ENCODE measurements at regions not wholly inside any gene's neighbourhood (a gene's known extent, or its start where the extent isn't known, plus 50 kb on each side); places are given as distances from the start of the nearest gene placed in this dataset.

DNA sequence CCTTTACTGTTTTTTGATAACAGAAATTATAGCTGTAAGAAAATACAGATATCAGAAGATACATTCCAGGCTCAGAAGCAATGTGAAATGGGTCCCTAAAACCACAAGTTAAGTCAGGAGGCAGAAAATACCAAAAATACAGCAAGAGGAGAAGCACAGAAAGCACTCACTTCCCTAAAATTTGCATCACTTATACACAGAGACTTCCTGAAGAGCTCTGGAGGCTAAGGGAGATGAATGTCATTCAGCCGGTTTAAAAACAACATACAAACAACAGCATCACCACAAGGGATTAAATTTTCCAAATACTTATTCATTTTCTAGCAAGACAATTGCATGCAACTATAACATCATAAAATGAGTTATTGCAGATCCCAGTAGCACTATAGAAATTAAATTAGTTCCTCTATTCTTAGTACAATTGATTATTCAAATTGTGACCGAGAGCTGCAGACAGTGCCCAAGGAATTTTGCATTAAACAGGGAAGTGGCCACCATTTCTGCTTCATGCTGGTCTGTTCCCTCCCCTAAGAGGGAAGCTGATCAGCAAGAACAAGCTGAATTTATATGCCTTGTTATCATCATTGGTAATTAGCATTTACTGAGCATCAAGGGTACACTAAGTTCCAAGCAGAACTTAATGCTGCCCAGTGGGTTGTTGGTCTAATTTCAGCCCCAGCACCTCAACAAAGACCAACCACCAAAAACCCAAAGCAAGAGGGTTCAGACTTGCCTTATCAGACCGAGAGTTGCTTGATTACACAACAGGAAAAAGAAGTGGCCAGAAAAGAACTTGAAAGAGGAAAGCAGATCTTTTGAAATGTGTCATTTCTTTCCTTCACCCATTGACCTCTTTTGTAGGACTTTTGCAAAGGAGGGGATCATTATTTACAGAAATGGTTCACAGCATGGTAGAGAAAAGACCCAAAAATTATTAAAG is 140.7 kb downstream of the KCTD12 start:
- DNase-seq: no peak

DNA sequence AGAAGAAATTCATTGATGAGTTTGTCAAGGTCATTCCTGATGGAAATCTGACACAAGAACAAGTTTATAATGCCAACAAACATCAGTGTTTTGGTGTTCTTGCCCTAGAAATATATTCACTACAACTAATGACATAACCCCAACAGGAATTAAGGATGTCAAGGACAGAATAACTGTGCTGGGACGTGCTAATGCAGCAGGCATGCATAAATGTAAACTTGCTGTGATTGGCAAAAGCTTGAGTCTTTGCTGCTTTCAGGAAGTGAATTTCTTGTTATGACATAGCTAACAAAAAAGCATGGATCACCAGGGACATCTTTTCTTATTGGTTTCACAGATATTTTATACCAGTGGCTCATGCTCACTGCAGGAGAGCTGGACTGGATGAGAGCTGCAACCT is 144.6 kb downstream of the KCTD12 start:
- DNase-seq: no peak

DNA sequence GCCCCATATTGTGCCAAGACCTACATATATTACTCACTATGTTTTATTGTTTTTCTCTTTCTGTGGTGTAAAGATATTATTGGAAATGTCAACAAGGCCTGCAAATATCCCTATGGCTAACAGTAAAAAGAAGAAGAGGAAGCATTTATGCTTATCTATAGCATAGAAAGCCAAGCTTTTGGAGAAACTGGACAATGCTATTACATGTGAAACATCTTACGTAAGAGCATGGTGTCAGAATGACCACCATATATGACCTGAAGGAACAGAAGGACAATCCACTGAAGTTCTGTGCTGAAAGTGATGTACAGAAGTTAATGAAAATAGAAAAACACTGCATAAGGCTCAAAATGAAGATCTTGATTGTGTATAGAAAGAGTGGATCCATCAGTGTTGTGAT is 145.2 kb downstream of the KCTD12 start:
- DNase-seq: no peak

DNA sequence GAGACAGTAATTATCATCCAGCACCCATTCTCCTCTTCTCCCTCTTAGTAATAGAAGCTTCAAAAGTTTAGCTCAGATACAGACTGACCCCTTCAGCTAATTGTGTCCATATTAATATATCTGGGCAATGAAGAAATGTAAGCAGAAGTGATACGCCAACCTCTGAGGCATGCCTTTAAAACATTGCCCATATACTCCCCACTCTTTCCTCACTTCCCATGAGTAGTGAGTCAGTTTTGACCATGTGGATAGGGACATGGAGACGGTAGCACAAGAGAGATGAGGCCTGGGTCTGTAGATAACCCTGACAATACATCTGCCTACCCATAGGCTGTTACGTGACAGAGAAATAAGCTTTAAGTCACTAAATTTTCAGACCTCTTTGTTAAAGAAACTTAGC is 147.6 kb downstream of the KCTD12 start:
- no peak for DNase-seq

DNA sequence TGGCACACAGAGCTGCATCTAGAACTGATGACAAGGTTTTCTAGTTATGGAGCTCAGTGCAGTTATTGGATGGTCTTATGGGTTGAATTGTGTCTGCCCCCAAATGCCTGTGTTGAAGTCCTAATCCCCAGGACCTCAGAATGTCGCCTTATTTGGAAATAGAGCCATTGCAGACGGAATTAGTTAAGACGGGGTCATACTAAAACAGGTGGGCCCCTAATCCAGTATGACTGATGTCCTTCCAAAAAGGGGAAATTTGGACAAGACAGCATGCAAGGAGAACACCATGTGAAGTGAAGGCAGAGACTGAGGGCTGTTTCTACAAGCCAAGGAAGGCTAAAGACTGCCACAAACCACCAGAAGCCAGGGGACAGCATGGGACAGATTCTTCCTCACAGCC is 148.7 kb downstream of the KCTD12 start:
- no peak for DNase-seq

DNA sequence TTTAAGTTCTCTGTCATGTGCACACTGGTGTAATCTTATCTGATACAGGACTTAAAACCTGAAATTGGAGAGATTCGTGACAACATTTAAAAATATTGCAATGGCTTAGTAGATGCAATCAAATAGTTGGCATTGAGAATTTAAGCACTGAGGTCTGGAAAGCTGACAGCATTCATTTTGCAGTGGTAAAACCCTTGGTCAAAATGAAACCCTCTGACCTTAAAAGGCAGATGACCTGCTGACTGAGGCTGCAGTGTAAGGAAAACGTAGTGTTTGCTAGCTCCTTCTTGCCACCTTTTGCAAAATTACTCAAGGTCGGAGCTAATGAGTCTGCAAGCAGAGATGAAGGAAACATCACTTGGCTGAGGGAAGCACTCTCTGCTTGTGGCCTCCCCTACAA is 150.6 kb downstream of the KCTD12 start:
- DNase-seq: no peak

DNA sequence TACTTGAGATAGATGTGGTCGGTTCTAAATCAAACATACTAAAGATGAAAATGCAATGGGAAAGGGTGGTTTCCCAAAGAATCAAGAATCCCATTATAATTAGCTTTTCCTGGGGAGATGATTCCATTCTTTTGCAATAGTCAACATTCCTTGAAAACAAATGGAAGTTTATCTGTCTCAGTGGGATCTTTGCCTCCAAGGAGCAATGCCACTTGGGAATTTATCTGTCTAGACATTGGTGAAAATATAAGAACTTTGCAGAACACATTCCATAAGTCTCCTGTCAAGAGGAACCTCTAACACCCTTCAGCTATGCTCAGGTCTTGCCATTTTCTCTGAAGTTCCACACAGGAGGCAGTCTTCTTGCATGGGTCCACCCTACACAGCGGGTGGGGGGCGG is 152.5 kb downstream of the KCTD12 start:
- DNase-seq: no peak

DNA sequence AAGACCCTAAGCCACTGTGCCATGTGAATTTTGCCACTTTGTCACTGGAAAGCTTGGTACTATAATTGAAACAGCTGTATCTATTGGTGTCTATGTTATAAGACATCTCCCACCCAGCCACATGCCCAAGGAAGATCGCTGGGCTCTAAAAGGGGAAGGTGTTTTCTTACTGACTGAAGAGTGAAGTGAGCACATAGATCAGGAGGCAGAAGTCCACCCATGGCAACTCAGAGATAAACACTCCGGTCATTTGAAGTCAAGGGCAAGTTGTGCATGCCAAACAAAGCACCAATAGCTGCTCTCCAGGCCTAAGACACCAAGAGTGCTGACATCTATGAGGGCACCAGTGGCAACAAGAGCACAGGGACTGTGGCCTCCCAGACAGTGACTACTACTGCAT is 153.8 kb downstream of the KCTD12 start:
- no peak for DNase-seq

DNA sequence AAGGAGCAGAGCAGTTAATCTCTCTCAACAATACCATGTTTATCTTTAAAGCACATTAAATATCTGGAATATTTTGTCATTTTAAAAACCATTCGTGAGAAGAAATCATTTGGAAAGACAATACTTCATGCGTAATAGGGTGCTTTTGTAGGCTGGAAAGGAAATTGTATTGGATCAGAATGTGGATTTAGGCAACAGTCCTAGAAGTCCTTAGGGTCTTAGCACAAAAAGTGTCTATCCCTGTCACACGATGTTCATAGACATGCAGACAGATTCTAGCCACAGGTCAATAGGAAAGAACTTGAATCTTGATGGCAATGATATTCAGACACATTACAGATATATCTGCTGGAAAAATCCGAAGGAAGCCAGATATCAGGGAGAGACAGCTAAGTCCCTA is 156.0 kb downstream of the KCTD12 start:
- DNase-seq: no peak

DNA sequence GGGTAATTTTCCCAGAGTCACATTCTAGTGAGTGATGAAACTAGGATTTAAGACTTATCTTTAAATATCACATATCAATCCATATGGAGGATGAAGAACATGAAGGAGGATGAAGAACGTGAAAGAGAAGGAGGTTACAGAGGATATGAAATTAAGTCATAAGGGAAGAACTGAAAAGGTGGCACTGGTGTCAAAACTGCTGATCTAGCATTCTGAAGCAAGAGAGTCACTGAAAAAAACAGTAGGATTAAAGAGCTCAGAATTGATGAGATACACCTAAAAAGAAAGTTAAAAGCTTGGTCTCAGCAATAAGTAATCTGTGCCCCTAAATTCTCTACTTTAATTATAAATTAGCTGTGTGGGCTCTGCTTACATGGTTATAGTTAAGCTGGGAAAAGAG is 156.5 kb downstream of the KCTD12 start:
- DNase-seq: no peak

DNA sequence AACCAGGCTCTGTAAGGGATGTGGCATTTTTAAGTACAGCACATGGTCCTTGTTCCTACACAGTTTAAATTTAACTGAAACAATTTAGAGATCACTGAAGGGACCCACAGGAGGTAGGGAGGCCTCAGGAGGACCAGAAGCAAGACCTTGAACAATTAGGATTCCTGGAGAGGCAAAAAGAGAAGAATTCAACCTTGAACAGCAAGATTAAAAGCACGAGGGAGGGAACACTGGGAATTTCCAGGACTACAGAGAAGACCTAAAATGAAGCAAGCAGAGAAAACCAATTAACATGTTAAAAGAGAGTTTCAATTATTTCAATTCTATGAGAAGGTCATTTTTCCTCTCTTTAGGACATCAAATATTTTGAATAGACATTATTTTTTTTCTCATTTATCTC is 160.3 kb downstream of the KCTD12 start:
- DNase-seq: no peak

DNA sequence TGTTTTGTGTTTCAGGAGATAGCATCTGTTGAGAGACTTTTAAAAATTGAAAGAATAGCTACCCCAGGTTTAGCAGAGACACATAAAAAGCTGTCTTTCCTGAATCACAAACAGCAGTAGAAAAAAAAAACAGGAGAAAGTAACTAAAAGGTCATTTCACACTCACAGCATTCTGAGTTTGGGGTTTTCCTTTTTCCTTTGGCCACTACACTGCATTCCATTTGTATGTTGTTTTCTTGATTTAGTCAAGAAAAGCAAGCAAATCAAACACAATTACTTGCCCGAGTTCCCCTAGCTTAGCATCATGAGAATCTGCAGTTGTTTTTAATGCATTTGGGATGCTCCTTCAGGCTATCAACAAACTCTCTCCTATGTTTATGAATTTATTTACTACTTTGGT is 161.0 kb downstream of the KCTD12 start:
- no peak for DNase-seq

DNA sequence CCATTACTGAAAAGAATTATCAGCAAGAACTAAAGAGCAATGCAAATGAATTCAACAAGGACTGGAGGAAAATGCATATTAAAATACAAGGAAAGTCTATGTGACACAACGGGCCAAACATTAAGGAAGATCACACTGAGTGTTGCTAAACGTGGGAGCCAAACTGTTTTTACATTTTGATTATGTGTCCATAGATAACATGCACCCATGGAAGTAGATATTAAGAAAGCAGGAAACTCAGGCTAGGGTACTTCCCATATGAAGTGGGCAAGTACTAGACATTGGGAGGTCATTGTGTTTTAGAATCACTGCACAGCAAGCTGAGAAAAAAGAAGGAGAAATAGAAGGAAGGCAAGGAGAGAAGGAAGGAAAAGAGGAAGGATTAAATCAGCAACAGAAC is 161.8 kb downstream of the KCTD12 start:
- no peak for DNase-seq

DNA sequence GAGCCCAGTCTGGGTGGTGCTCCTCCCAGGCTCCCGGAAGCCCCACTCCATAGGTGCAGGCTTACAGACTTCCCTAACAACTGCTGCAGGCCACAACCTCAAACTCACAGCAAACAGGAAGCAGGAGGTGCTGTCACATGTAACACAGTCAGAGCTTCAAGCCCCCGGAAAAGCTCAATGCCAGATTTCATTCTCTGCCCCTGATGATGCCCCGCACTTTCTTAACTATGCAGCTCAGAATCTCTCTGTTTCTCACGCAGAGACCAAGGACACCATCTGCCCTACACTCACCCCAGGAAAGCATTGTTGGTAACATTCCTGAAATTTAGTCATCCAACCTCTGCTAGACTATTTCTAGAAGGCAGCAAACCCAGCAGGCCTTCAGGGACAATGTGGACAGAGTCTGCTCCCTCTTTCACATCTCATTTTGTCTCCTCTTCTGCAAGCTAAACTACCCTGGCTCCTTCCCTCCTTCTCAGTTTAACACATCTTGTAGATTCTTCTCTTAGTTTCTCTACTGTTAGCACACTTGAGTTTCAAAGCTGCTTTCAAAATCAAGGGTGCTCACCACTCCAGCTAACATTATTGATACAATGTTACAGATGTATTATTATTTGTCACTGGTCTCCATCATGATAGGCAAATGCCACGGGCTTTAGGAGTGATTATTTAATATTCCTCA is 162.5 kb downstream of the KCTD12 start:
- DNase-seq: no peak

DNA sequence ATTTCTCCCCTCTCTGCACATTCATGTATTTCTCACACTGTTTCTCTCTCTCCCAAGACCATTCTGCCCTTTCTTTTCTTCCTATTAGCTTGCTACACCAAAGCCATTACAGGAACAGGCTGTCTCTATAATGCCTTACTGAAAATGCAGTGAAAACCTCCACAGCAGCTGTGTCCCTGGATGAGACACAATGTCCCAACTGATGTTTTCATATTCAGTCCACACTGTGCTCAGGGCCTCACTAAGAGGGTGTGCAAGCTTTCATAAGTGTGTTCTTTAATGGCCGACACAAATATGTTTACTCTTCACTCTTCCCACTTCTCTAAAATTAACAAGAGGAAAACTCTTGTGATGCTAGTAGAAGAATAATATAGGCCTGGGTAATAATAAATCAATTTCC is 163.4 kb downstream of the KCTD12 start:
- DNase-seq: no peak

DNA sequence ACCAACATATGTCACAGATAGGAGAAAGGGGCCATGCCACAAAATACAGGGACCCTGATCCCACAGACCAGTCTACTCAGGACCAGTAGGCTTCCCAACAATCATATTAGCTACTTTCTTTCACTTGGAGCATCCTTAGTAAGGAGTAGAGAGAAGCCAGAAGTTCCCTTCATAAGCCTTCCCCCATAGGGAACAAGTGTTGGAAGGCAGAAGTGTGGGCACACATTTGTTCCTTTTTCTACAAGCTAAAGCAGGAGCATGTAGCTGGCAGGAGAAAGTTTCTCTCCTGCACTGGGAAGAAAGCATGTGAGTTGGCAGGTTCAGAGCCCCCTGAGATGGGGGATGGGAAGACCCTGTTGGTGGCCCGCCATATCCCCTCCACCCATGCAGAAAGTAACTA is 165.4 kb downstream of the KCTD12 start:
- DNase-seq: no peak

DNA sequence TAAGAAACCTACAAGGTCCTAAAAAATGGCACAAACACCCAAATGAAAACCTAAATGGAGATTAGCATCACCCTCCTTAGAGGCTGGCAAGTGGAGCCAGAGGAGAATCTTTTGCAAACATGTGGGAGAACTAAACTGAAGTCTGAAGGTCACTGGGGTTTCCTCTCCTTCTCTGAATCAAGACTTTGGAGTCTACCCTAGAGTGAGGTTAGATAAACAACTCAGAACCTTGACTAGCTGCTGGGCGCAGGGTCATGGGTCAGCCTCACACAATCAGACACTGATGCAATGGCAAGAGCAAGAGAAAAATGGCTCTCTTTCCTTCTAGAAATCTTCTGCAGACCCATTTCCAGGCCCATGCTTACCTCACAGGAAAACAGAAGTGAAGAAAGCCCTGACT is 165.8 kb downstream of the KCTD12 start:
- no peak for DNase-seq

DNA sequence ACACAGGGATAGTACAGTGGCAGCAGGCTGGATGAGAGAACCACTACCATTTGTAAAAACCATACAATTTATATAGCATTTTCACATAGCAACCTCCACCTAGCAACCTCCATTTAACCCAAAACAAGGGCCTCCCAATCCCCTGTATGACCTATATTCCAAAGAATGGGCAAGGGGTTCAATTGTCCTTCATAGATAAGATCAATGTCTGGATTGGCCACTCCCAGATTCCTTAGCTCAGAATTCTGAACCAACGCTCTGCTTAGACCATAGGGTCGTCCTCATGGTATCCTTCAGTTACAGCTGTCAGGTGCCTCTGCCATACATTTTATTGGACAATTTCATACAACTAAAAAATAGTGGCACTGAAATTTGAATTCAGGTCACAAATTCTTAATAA is 166.2 kb downstream of the KCTD12 start:
- DNase-seq: no peak

DNA sequence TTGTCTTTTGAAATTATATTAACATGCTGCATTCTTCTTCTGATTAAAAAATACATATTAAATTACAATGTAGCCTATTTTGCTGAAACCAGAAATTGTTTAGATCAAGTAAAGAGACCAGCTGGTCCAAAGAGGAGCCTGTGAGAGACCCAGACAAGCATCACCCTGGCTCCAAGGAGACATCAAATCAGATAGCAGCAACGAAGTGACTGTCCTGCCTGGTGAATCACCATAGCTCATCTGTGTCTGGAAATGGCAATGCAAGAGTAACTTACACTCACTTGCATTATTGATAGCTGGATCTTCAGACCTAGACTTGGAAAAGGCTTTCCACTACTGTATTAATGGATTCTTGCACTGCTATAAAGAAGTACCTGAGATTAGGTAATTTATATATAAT is 169.1 kb downstream of the KCTD12 start:
- DNase-seq: no peak

DNA sequence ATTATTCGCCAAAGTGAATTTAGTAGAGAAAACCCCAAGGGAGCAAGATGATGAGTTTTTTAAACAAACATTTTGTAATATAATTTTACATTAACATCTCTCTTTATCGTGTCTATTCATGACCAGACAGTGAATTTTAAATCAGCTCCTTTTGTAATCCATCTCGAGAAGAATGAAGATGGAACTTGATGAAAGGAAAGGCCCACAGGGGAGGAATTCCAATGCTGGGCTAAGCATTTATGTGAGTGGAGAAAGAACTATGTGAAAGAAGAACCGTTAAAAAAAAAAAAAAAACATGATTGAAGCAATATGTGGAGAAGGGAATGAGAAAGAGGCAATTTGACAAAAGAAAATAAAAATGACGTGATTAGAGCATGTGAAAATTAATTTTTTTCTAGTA is 170.6 kb downstream of the KCTD12 start:
- no peak for DNase-seq

DNA sequence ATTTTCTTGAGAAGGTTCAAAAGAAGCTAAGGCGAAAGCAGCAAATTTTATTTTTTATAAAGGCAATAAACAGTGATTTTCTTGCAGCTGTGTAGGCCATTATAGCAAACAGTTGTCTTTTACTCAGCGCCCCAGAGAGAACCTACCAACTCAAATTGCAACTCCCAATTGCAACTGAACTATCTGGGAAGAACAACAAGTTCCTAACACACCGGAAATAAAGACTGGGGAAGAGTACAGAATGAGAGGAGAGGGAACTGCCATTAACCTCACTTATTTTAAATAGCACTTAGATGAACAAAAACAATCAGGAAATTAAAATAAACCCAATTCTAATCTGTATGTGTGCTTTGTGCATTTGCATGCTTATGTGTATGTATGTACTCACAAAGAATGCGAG is 171.1 kb downstream of the KCTD12 start:
- no peak for DNase-seq

DNA sequence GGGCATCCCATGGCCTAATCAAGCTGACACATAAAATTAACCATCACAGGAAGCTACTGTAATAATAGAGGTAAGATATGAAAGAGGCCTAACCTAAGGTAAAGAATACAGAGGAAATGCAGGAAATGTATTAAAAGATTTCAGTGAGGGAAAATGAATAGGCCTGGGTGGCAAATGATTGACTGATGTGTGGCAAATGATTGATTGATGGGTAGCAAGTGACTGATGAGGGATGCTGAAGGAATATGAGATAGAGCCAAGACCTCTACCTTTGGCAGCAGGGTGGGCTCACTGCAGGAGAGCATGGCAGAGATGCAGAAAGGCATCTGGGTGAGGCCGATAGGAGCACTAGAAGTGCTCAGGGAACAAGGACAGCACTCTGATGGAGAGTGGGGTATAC is 172.9 kb downstream of the KCTD12 start:
- DNase-seq: no peak

DNA sequence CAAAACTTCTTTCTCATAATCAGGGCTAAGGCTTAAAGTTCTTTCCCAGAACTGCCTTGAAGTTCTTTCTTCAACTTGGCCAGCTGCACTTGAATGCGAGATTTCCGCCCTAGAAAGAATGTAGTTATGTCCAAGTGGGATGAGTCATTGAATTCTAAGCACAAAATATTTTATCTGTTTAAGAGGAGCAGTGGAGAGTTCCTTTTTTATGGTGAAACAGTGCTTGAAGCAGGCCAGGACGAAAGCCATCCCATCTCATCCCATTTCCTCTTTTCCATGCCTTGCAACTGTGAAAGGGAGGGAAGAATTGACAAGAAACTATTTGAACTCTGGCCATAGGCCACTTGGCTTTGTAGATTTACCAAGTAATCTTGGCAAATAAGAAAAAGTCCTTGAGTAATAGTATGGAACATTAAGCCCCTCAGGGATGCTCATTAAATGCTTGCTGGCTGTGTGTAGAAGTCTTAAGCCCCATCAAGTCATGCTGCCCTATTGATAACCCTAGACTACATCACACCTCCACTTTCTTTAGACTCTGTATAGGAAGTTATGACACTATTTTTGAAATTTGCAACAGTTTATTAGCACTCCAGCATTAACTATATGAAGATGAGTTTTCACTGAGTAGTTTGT is 174.5 kb downstream of the KCTD12 start:
- no peak for DNase-seq

DNA sequence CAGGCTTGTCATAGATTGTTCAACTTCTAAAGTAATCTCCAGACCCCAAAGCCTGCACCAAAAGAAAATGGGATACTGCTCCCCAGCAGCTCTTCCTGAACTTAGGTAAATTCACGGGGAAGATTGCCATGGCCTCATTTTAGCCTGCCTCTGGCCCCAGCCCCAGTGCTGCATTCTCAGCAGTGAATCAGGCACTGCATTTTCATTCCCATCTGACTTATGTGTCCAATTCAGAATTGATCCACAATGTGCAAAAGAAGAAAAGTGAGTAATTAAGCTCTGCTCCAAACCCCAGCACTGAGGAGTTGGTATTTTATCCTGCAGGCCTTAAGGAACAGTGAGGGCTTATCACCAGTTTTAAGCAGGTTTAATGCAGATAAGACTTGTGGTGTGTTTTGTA is 176.4 kb downstream of the KCTD12 start:
- no peak for DNase-seq
